ENCODE measurements at regions not wholly inside any gene's neighbourhood (a gene's known extent, or its start where the extent isn't known, plus 50 kb on each side); places are given as distances from the start of the nearest gene placed in this dataset.
"Not testable (repeated sequence)": the region's sequence is repeated elsewhere in the genome, so short reads cannot be mapped to it uniquely, and the experiment has no call there.

GRCh38 chr9:40993842-40994241, 134.6 kb downstream of the FOXD4L6 start:
- DNase-seq (ENCODE audit: low spot score); H3K9me3 ChIP-seq (ENCODE audit: low read length); H4K20me1 ChIP-seq (ENCODE audit: insufficient read depth, low read length); H3K36me3 ChIP-seq (ENCODE audit: insufficient read depth, low read length); CTCF ChIA-PET (ENCODE audit: unreplicated experiment); H3K9me2 ChIP-seq (ENCODE audit: insufficient read depth, low read length); BruUV-seq (replicated peaks); H2AFZ ChIP-seq (ENCODE audit: low read length); H3K27ac ChIP-seq (ENCODE audit: low read depth, low read length, poor library complexity, severe bottlenecking): not testable (repeated sequence)
- intact Hi-C loops (cut with micrococcal nuclease; ENCODE audit: unreplicated experiment), result loop anchor here (10.0 kb wide), 1 partner anchor 91 kb away; no protein-coding TSS in a partner anchor
- peak overlapping the region; percentile 78 for H3K4me3 ChIP-seq (ENCODE audit: low read depth, low read length, poor library complexity, severe bottlenecking)
- peaks cover 32% of the 10 kb centered on the region; the same call in 1 of the 2 replicates for H3K79me2 ChIP-seq (ENCODE audit: insufficient read depth, low read depth, low read length)
- peak overlapping the region; percentile 73 for H3K4me2 ChIP-seq (ENCODE audit: low read length)
- POLR2A ChIA-PET, result interaction anchor here (1.0 kb wide), 1 partner anchor 18 kb away, joined by 3 read pairs; no protein-coding TSS in a partner anchor
- peaks cover 19% of the 10 kb centered on the region for H3K4me1 ChIP-seq (ENCODE audit: insufficient read depth, low read length, poor library complexity, severe bottlenecking)

DNA sequence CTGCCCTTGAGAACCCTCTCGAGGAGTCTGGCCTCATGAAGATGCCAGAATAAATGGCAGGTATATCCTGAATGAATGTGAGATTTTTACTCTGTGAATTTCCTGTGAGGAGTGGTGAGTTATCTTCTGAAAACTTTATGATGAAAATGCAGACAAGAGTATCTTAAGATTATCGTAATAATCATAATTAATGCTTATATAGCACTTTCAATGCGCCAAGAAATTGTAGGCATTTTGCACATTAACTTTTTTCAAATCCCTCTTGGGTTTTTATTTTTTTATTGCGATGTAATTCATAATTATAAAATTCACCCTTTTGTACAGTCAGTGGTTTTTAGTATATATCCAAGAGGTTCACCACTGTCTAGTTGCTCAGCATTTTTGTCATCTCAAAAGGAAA, 135.1 kb downstream of the FOXD4L6 start:
- H4K20me1 ChIP-seq (ENCODE audit: insufficient read depth, low read length); BruUV-seq (replicated peaks); H2AFZ ChIP-seq (ENCODE audit: low read length); DNase-seq (ENCODE audit: low spot score); H3K36me3 ChIP-seq (ENCODE audit: insufficient read depth, low read length); H3K9me3 ChIP-seq (ENCODE audit: low read length); H3K9me2 ChIP-seq (ENCODE audit: insufficient read depth, low read length); CTCF ChIA-PET (ENCODE audit: unreplicated experiment): not testable (repeated sequence)
- H3K4me3 ChIP-seq (ENCODE audit: low read depth, low read length, poor library complexity, severe bottlenecking), result peak overlapping the region; percentile 78
- peak overlapping the region; percentile 88 for H3K27ac ChIP-seq (ENCODE audit: low read depth, low read length, poor library complexity, severe bottlenecking)
- POLR2A ChIA-PET, result interaction anchor here (0.5 to 1.0 kb wide), 2 partner anchors 19 to 238 kb away, joined by 3 read pairs; no protein-coding TSS in a partner anchor
- H3K4me1 ChIP-seq (ENCODE audit: insufficient read depth, low read length, poor library complexity, severe bottlenecking), result peaks cover 19% of the 10 kb centered on the region
- H3K4me2 ChIP-seq (ENCODE audit: low read length), result peak overlapping the region; percentile 73
- peaks cover 32% of the 10 kb centered on the region; the same call in 1 of the 2 replicates for H3K79me2 ChIP-seq (ENCODE audit: insufficient read depth, low read depth, low read length)
- intact Hi-C loops (cut with micrococcal nuclease; ENCODE audit: unreplicated experiment), result loop anchor here (10.0 kb wide), 1 partner anchor 91 kb away; no protein-coding TSS in a partner anchor

- peaks cover 19% of the 10 kb centered on the region for H3K4me1 ChIP-seq (ENCODE audit: insufficient read depth, low read length, poor library complexity, severe bottlenecking)
- CTCF ChIA-PET (ENCODE audit: unreplicated experiment); H3K9me2 ChIP-seq (ENCODE audit: insufficient read depth, low read length); POLR2A ChIA-PET; H4K20me1 ChIP-seq (ENCODE audit: insufficient read depth, low read length); H3K9me3 ChIP-seq (ENCODE audit: low read length); H3K36me3 ChIP-seq (ENCODE audit: insufficient read depth, low read length): not testable (repeated sequence)
- peak overlapping the region; percentile 42; the same call in 1 of the 2 replicates for H2AFZ ChIP-seq (ENCODE audit: low read length)
- H3K27ac ChIP-seq (ENCODE audit: low read depth, low read length, poor library complexity, severe bottlenecking), result peak overlapping the region; percentile 88
- BruUV-seq (replicated peaks), result TSS peak; percentile 62
- peaks cover 29% of the 10 kb centered on the region; the same call in 1 of the 2 replicates for H3K79me2 ChIP-seq (ENCODE audit: insufficient read depth, low read depth, low read length)
- peak overlapping the region; percentile 78 for H3K4me3 ChIP-seq (ENCODE audit: low read depth, low read length, poor library complexity, severe bottlenecking)
- intact Hi-C loops (cut with micrococcal nuclease; ENCODE audit: unreplicated experiment), result loop anchor here (10.0 kb wide), 1 partner anchor 92 kb away; no protein-coding TSS in a partner anchor
- H3K4me2 ChIP-seq (ENCODE audit: low read length), result peak overlapping the region; percentile 73
- DNase-seq (ENCODE audit: low spot score), result peak; percentile 73
Observed at GRCh38 chr9:40992472-40992821, 136.0 kb downstream of the FOXD4L6 start.

DNA sequence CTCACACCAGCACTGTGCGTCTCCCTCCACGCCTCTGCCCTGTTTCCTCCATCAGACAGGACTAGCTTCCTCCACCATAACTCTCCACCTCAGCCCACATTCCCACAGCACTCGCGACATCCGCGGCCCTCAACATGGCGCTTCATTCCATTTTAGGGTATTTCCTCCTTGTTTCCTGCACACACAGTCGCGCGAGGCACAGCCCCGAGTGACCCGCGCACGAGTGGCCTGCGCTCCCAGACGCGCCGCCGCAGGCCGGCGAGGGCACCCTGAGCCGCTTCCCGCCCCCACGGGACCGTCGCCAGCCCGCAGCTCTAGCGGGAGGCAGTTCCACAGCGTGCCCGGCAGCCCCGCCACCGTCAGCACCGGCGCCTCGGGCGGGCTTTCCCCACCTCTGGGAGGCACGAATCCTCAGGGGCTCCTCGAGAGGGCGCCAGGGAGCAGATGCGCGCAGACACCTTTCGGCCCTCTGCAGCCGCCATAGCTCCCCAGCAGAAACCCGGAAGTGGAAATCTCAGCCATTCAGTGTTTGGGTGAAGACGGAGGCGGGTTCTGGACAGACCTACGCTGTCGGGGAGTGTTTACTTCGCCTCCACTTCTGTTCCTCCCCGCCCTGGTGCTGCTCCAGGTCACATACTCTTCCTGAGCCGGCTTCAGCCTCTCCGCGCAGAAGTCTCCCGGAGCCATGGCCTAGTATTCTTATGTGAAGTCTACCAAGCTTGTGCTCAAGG, 136.6 kb downstream of the FOXD4L6 start:
- CTCF ChIA-PET (ENCODE audit: unreplicated experiment), result not testable (repeated sequence)
- peak overlapping the region; percentile 78 for H3K4me3 ChIP-seq (ENCODE audit: low read depth, low read length, poor library complexity, severe bottlenecking)

DNA sequence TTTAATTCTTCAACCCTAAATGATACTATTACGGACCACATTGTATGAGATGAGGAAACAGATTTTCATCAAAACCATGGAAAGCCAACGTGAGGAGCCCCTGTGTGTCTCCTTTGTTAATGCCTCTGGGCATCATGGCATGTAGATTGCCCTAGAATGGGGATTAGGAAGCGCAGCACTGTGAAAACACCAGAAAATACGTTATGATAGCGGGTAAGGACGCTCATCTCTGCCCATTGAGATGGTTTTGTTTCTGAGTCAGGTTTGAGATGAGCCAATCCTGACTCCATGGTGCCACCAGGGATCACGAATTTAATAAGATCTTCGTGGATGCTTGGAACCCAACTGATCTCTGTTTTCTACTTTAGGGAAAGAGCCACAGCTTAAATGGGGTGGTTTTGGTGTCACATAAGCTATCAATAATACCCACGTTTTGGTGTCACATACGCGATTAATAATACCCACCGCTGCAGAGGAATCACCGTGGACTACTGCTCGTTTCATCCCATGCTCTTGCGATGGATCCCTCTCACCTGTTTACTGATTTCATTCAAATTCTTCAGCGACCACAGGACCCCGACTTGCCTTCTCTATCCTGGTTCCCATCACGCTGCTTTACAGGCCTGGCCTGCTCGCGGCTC, 137.3 kb downstream of the FOXD4L6 start:
- CTCF ChIA-PET (ENCODE audit: unreplicated experiment); H3K9me3 ChIP-seq (ENCODE audit: low read length); H3K36me3 ChIP-seq (ENCODE audit: insufficient read depth, low read length); H3K9me2 ChIP-seq (ENCODE audit: insufficient read depth, low read length); H4K20me1 ChIP-seq (ENCODE audit: insufficient read depth, low read length): not testable (repeated sequence)
- H3K4me1 ChIP-seq (ENCODE audit: insufficient read depth, low read length, poor library complexity, severe bottlenecking), result peaks cover 13% of the 10 kb centered on the region
- peak overlapping the region; percentile 78 for H3K4me3 ChIP-seq (ENCODE audit: low read depth, low read length, poor library complexity, severe bottlenecking)
- H3K4me2 ChIP-seq (ENCODE audit: low read length), result peak overlapping the region; percentile 75
- BruUV-seq (replicated peaks), result TSS peak; percentile 50
- H3K79me2 ChIP-seq (ENCODE audit: insufficient read depth, low read depth, low read length), result peaks cover 23% of the 10 kb centered on the region; the same call in 1 of the 2 replicates
- intact Hi-C loops (cut with micrococcal nuclease; ENCODE audit: unreplicated experiment), result loop anchor here (10.0 kb wide), 1 partner anchor 94 kb away; no protein-coding TSS in a partner anchor
- peak; percentile 20 for DNase-seq (ENCODE audit: low spot score)
- peak overlapping the region; percentile 88 for H3K27ac ChIP-seq (ENCODE audit: low read depth, low read length, poor library complexity, severe bottlenecking)
- H2AFZ ChIP-seq (ENCODE audit: low read length), result peak overlapping the region; percentile 84
- POLR2A ChIA-PET, result interaction anchor here (1.3 kb wide), 1 partner anchor 233 kb away, joined by 5 read pairs; no protein-coding TSS in a partner anchor

More for the DNA sequence above, 136.6 kb downstream of the FOXD4L6 start:
- not testable (repeated sequence) for BruUV-seq (replicated peaks); H3K36me3 ChIP-seq (ENCODE audit: insufficient read depth, low read length); H3K9me3 ChIP-seq (ENCODE audit: low read length); H3K9me2 ChIP-seq (ENCODE audit: insufficient read depth, low read length); H4K20me1 ChIP-seq (ENCODE audit: insufficient read depth, low read length)
- TF ChIP-seq, protein P1, sequence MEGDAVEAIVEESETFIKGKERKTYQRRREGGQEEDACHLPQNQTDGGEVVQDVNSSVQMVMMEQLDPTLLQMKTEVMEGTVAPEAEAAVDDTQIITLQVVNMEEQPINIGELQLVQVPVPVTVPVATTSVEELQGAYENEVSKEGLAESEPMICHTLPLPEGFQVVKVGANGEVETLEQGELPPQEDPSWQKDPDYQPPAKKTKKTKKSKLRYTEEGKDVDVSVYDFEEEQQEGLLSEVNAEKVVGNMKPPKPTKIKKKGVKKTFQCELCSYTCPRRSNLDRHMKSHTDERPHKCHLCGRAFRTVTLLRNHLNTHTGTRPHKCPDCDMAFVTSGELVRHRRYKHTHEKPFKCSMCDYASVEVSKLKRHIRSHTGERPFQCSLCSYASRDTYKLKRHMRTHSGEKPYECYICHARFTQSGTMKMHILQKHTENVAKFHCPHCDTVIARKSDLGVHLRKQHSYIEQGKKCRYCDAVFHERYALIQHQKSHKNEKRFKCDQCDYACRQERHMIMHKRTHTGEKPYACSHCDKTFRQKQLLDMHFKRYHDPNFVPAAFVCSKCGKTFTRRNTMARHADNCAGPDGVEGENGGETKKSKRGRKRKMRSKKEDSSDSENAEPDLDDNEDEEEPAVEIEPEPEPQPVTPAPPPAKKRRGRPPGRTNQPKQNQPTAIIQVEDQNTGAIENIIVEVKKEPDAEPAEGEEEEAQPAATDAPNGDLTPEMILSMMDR (conservative IDR thresholded peaks at IDR 0.05; ENCODE audit: low read length), result peak; percentile 88
- H2AFZ ChIP-seq (ENCODE audit: low read length), result peak overlapping the region; percentile 84
- peaks cover 26% of the 10 kb centered on the region; the same call in 1 of the 2 replicates for H3K79me2 ChIP-seq (ENCODE audit: insufficient read depth, low read depth, low read length)
- intact Hi-C loops (cut with micrococcal nuclease; ENCODE audit: unreplicated experiment), result loop anchor here (10.0 kb wide), 1 partner anchor 93 kb away; no protein-coding TSS in a partner anchor
- POLR2A ChIA-PET, result interaction anchor here (1.3 kb wide), 1 partner anchor 234 kb away, joined by 5 read pairs; no protein-coding TSS in a partner anchor
- H3K4me2 ChIP-seq (ENCODE audit: low read length), result peak overlapping the region; percentile 75
- peak overlapping the region; percentile 88 for H3K27ac ChIP-seq (ENCODE audit: low read depth, low read length, poor library complexity, severe bottlenecking)
- H3K4me1 ChIP-seq (ENCODE audit: insufficient read depth, low read length, poor library complexity, severe bottlenecking), result peaks cover 19% of the 10 kb centered on the region
- DNase-seq (ENCODE audit: low spot score), result peak; percentile 98

Data from OCI-LY7 (cell line).